Astrocyte (in vitro differentiated cells and primary cell): ENCODE measurements at regions not wholly inside any gene's neighbourhood (a gene's known extent, or its start where the extent isn't known, plus 50 kb on each side); places are given as distances from the start of the nearest gene placed in this dataset.
A peak's percentile ranks its signal among the peaks of the same experiment; 100 is the strongest.

Experiments
- DNase-seq: peaks from one replicate; pipeline ENCODE4 v3.0.0-alpha.2; 2010; ENCODE audit warnings: low read depth
- FAIRE-seq: peaks from 2 replicates; lab custom pipeline; 2011; peaks lifted over from hg19 to GRCh38; lab: Jason Lieb, UNC
- H2AFZ ChIP-seq: 2 replicates; pipeline ENCODE4 v1.6.0; 2012; ENCODE audit warnings: low read depth, low read length, inconsistent platforms
- H3K27ac ChIP-seq: 2 replicates; pipeline ENCODE4 v1.5.1; 2011; ENCODE audit warnings: low read depth, low read length, inconsistent platforms
- H3K27me3 ChIP-seq: 2 replicates; pipeline ENCODE4 v1.6.0; 2011; ENCODE audit warnings: low read length, inconsistent platforms; ENCODE audit not compliant: insufficient read depth
- H3K36me3 ChIP-seq: 2 replicates; pipeline ENCODE4 v1.5.1; 2011; ENCODE audit warnings: low read length, inconsistent platforms; ENCODE audit not compliant: insufficient read depth
- H3K4me1 ChIP-seq: 2 replicates; pipeline ENCODE4 v1.5.1; 2011; ENCODE audit warnings: low read length, inconsistent platforms; ENCODE audit not compliant: insufficient read depth
- H3K4me2 ChIP-seq: 2 replicates; pipeline ENCODE4 v1.6.0; 2012; ENCODE audit warnings: low read length, inconsistent platforms
- H3K4me3 ChIP-seq: 2 replicates; pipeline ENCODE4 v1.5.1; 2011; ENCODE audit warnings: low read depth, mild to moderate bottlenecking, low read length, inconsistent platforms; ENCODE audit not compliant: insufficient read depth
- H3K79me2 ChIP-seq: 2 replicates; pipeline ENCODE4 v1.6.0; 2012; ENCODE audit warnings: mild to moderate bottlenecking, low read length, inconsistent platforms; ENCODE audit not compliant: insufficient read depth
- H3K9ac ChIP-seq: 2 replicates; pipeline ENCODE4 v1.6.0; 2012; ENCODE audit warnings: mild to moderate bottlenecking, low read length, inconsistent platforms
- H3K9me3 ChIP-seq: 2 replicates; pipeline ENCODE4 v1.5.1; 2012; ENCODE audit warnings: low read depth, mild to moderate bottlenecking, low read length, inconsistent platforms; ENCODE audit not compliant: insufficient read depth
- H4K20me1 ChIP-seq: 2 replicates; pipeline ENCODE4 v1.6.0; 2012; ENCODE audit warnings: low read length, inconsistent platforms; ENCODE audit not compliant: insufficient read depth
- H3K27ac Mint-ChIP-seq: one replicate; pipeline ENCODE4 v1.8.0; 2021; ENCODE audit warnings: mild to moderate bottlenecking, mixed read lengths; ENCODE audit not compliant: unreplicated experiment
- H3K27me3 Mint-ChIP-seq: one replicate; pipeline ENCODE4 v1.8.0; 2021; ENCODE audit warnings: low read depth, mixed read lengths; ENCODE audit not compliant: unreplicated experiment
- H3K36me3 Mint-ChIP-seq: one replicate; pipeline ENCODE4 v1.8.0; 2021; ENCODE audit warnings: low read depth, mixed read lengths; ENCODE audit not compliant: unreplicated experiment
- H3K4me1 Mint-ChIP-seq: one replicate; pipeline ENCODE4 v1.8.0; 2021; ENCODE audit warnings: low read depth, mixed read lengths; ENCODE audit not compliant: unreplicated experiment
- H3K4me3 Mint-ChIP-seq: one replicate; pipeline ENCODE4 v1.8.0; 2021; ENCODE audit warnings: mild to moderate bottlenecking, moderate library complexity, mixed read lengths; ENCODE audit not compliant: unreplicated experiment
- H3K9me3 Mint-ChIP-seq: one replicate; pipeline ENCODE4 v1.8.0; 2021; ENCODE audit warnings: mild to moderate bottlenecking, mixed read lengths; ENCODE audit not compliant: unreplicated experiment
- EZH2 ChIP-seq: IDR thresholded peaks from 2 replicates; pipeline ENCODE4 v1.6.1; 2012; ENCODE audit warnings: mild to moderate bottlenecking, low read length, inconsistent platforms; ENCODE audit not compliant: insufficient read depth
- TF ChIP-seq, protein P1 (sequence below): IDR thresholded peaks from 2 replicates; pipeline ENCODE4 v1.5.1; 2011; ENCODE audit warnings: low read depth, mild to moderate bottlenecking, inconsistent platforms, low read length, moderate library complexity; ENCODE audit not compliant: insufficient read depth

DNA sequence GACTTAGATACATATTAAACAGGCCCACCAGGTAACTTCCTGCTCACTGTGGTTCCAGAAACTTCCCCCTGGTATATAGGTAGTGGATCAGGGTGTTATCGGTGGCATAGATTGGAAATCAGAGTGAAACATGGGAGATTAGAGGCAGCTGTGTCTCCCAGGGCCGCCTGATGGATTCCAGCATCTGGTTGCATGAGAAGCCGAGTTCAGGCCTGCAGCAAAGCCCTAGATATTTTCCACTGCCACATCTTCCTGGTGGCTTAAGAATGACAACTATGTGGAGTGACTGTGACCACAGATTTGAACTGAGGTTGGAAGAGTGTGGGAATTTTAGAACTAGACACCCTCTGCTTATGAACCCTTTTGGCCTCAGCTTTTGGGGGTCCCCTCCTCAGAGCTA is 184.8 kb upstream of the NTF3 start:
- H3K4me3 ChIP-seq, result no peak overlapping the region
- no peaks in the 10 kb centered on the region for H3K9me3 ChIP-seq
- Mint-ChIP-seq H3K27me3 (peaks cover 19% of the 10 kb centered on the region), H3K36me3 (no peaks in the 10 kb centered on the region), H3K9me3 (no peaks in the 10 kb centered on the region), H3K4me1 (peaks cover 24% of the 10 kb centered on the region), H3K27ac (peak overlapping the region; percentile 70), H3K4me3 (no peak overlapping the region)
- no peak overlapping the region for H3K4me2 ChIP-seq
- H3K36me3 ChIP-seq, result no peaks in the 10 kb centered on the region
- H4K20me1 ChIP-seq, result no peaks in the 10 kb centered on the region
- H3K27me3 ChIP-seq, result no peaks in the 10 kb centered on the region
- no peaks in the 10 kb centered on the region for H3K4me1 ChIP-seq
- H3K79me2 ChIP-seq, result no peaks in the 10 kb centered on the region
- no peak overlapping the region for H3K9ac ChIP-seq
- no peak overlapping the region for H3K27ac ChIP-seq
- FAIRE-seq (no peak), DNase-seq (no peak)
- no peak overlapping the region for H2AFZ ChIP-seq
- no peak for TF ChIP-seq EZH2
- TF ChIP-seq, protein P1, sequence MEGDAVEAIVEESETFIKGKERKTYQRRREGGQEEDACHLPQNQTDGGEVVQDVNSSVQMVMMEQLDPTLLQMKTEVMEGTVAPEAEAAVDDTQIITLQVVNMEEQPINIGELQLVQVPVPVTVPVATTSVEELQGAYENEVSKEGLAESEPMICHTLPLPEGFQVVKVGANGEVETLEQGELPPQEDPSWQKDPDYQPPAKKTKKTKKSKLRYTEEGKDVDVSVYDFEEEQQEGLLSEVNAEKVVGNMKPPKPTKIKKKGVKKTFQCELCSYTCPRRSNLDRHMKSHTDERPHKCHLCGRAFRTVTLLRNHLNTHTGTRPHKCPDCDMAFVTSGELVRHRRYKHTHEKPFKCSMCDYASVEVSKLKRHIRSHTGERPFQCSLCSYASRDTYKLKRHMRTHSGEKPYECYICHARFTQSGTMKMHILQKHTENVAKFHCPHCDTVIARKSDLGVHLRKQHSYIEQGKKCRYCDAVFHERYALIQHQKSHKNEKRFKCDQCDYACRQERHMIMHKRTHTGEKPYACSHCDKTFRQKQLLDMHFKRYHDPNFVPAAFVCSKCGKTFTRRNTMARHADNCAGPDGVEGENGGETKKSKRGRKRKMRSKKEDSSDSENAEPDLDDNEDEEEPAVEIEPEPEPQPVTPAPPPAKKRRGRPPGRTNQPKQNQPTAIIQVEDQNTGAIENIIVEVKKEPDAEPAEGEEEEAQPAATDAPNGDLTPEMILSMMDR, result no peak

DNA sequence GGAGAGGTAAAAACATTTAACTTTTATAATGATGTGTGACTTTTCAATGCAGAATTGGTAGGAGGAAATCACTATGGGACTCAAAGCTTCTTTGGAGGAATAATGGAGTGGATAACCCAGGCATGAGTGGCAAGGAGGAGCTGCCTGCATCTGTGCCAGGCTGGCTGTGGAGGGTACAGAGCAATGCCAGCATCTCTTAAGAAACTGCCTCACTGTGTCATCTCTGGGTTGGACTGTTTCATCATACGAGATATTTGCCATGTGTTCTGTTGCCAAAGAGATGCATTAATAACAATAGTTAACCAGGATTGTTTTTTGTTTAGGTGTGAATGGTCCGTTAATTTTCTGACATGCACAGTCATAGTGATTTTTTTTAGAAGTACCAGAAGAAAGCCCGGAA is 183.7 kb upstream of the NTF3 start:
- DNase-seq (no peak), FAIRE-seq (no peak)
- H3K27me3 ChIP-seq, result no peaks in the 10 kb centered on the region
- no peaks in the 10 kb centered on the region for H4K20me1 ChIP-seq
- H3K36me3 ChIP-seq, result no peaks in the 10 kb centered on the region
- H3K4me1 ChIP-seq, result no peaks in the 10 kb centered on the region
- no peak overlapping the region for H2AFZ ChIP-seq
- no peak overlapping the region for H3K9ac ChIP-seq
- H3K79me2 ChIP-seq, result no peaks in the 10 kb centered on the region
- Mint-ChIP-seq H3K9me3 (no peaks in the 10 kb centered on the region), H3K4me1 (peaks cover 21% of the 10 kb centered on the region), H3K27me3 (peaks cover 14% of the 10 kb centered on the region), H3K36me3 (no peaks in the 10 kb centered on the region), H3K4me3 (no peak overlapping the region), H3K27ac (peak overlapping the region; percentile 42)
- no peak overlapping the region for H3K4me2 ChIP-seq
- TF ChIP-seq EZH2, result no peak
- TF ChIP-seq, protein P1, result no peak
- no peak overlapping the region for H3K27ac ChIP-seq
- H3K4me3 ChIP-seq, result no peak overlapping the region
- H3K9me3 ChIP-seq, result no peaks in the 10 kb centered on the region

GRCh38 chr12:5248999-5249526 is 182.8 kb upstream of the NTF3 start:
- H3K36me3 ChIP-seq, result no peaks in the 10 kb centered on the region
- H3K4me2 ChIP-seq, result no peak overlapping the region
- H3K9me3 Mint-ChIP-seq, result no peaks in the 10 kb centered on the region
- H4K20me1 ChIP-seq, result no peaks in the 10 kb centered on the region
- no peak overlapping the region for H3K4me3 Mint-ChIP-seq
- H3K4me1 ChIP-seq, result no peaks in the 10 kb centered on the region
- peaks cover 18% of the 10 kb centered on the region for H3K4me1 Mint-ChIP-seq
- H3K9ac ChIP-seq, result no peak overlapping the region
- no peak for TF ChIP-seq EZH2
- TF ChIP-seq, protein P1, result no peak
- DNase-seq (no peak), FAIRE-seq (no peak)
- no peaks in the 10 kb centered on the region for H3K36me3 Mint-ChIP-seq
- peaks cover 14% of the 10 kb centered on the region for H3K27me3 Mint-ChIP-seq
- no peaks in the 10 kb centered on the region for H3K27me3 ChIP-seq
- no peaks in the 10 kb centered on the region for H3K9me3 ChIP-seq
- no peak overlapping the region for H3K27ac ChIP-seq
- H3K79me2 ChIP-seq, result no peaks in the 10 kb centered on the region
- H2AFZ ChIP-seq, result no peak overlapping the region
- H3K27ac Mint-ChIP-seq, result no peak overlapping the region
- no peak overlapping the region for H3K4me3 ChIP-seq
